Panc1 (cell line): ENCODE measurements at regions not wholly inside any gene's neighbourhood (a gene's known extent, or its start where the extent isn't known, plus 50 kb on each side); places are given as distances from the start of the nearest gene placed in this dataset.
A peak's percentile ranks its signal among the peaks of the same experiment; 100 is the strongest.

Experiments used
- ATAC-seq: fragments of 200-7000 bp; cut with Tn5 transposase; 2 replicates; pipeline ENCODE4 v1.9.1; 2020; ENCODE audit warnings: mild to moderate bottlenecking, moderate library complexity
- BruUV-seq: library from RNA; stranded (reverse); fragments of 400-500 nt; replicated peaks from 2 replicates; lab custom pipeline; 2021; lab: Mats Ljungman, UMichigan
- CTCF ChIA-PET: fragments of 300-600 bp; sonication (Branson Sonifier 250); formaldehyde crosslinking; loops from one replicate; lab custom pipeline; 2022; ENCODE audit warnings: antibody characterized with exemption; lab: Charles Lee
- POLR2A ChIA-PET: fragments of 300-600 bp; sonication (Branson Sonifier 250); formaldehyde crosslinking; loops from one replicate; lab custom pipeline; 2022; ENCODE audit warnings: antibody characterized with exemption; lab: Charles Lee
- DNase-seq: peaks from one replicate; pipeline ENCODE4 v3.0.0-alpha.2; 2010; ENCODE audit warnings: low read depth, low spot score
- H3K27ac ChIP-seq: 2 replicates; pipeline ENCODE4 v1.5.1; 2011; ENCODE audit warnings: mild to moderate bottlenecking, low read length, inconsistent platforms
- H3K27me3 ChIP-seq: fragments of 200-500 bp; sonication (Bioruptor generic); 2 replicates; pipeline ENCODE4 v1.6.0; 2014; ENCODE audit warnings: low read length, inconsistent platforms; ENCODE audit not compliant: control insufficient read depth, insufficient read depth
- H3K36me3 ChIP-seq: fragments of 200-500 bp; sonication (Bioruptor generic); 2 replicates; pipeline ENCODE4 v1.5.1; 2014; ENCODE audit warnings: inconsistent platforms, mild to moderate bottlenecking, low read length, moderate library complexity; ENCODE audit not compliant: control insufficient read depth, insufficient read depth
- H3K4me1 ChIP-seq: 2 replicates; pipeline ENCODE4 v1.5.1; 2011; ENCODE audit warnings: inconsistent platforms, mild to moderate bottlenecking, low read length, moderate library complexity; ENCODE audit not compliant: control insufficient read depth, insufficient read depth
- H3K4me3 ChIP-seq, 2 experiments: 2 replicates each; pipeline ENCODE4 v1.5.1; 2011 to 2012; ENCODE audit warnings: low read depth in 2 of 2, low read length in 2 of 2, mild to moderate bottlenecking in 2 of 2, inconsistent platforms in 1 of 2, moderate library complexity in 1 of 2
- H3K9me3 ChIP-seq: fragments of 200-500 bp; sonication (Bioruptor generic); 2 replicates; pipeline ENCODE4 v1.5.1; 2014; ENCODE audit warnings: low read depth, mild to moderate bottlenecking, inconsistent platforms, low read length, moderate library complexity; ENCODE audit not compliant: control insufficient read depth, insufficient read depth
- POLR2AphosphoS5 ChIP-seq: IDR thresholded peaks from 2 replicates; pipeline ENCODE4 v1.6.1; 2012; ENCODE audit warnings: mild to moderate bottlenecking, low read depth, low read length, moderate library complexity
- SIN3A ChIP-seq: IDR thresholded peaks from 2 replicates; pipeline ENCODE4 v1.6.1; 2012; ENCODE audit warnings: low read depth, mild to moderate bottlenecking, low read length, moderate library complexity, borderline replicate concordance; ENCODE audit not compliant: insufficient read depth
- TCF7L2 ChIP-seq: IDR thresholded peaks from 2 replicates; pipeline ENCODE4 v1.6.1; 2011; ENCODE audit warnings: mild to moderate bottlenecking, low read depth, low read length, inconsistent platforms
- in situ Hi-C: cut with HindIII; loops from 2 replicates; pipeline ENCODE4 v1.10.0; 2016; ENCODE audit warnings: low sequenced_read_pairs, low pct_unique_long_range_greater_than_20kb
- intact Hi-C: fragments of 100-400 bp; cut with micrococcal nuclease; formaldehyde crosslinking; loops from one replicate; pipeline ENCODE4 v1.10.0; 2022; ENCODE audit not compliant: unreplicated experiment
- TF ChIP-seq, protein P1 (sequence below): fragments of 450-650 bp; IDR thresholded peaks from 2 replicates; pipeline ENCODE4 v1.5.1; 2017; ENCODE audit warnings: mild to moderate bottlenecking
- TF ChIP-seq, protein P2 (sequence below), 2 experiments: IDR thresholded peaks; 2 replicates each; pipeline ENCODE4 v1.6.1; 2011 to 2012; ENCODE audit warnings: low read depth in 2 of 2, control low read depth in 1 of 2, low read length in 1 of 2, mild to moderate bottlenecking in 1 of 2, moderate library complexity in 1 of 2; ENCODE audit not compliant: insufficient read depth in 1 of 2

DNA sequence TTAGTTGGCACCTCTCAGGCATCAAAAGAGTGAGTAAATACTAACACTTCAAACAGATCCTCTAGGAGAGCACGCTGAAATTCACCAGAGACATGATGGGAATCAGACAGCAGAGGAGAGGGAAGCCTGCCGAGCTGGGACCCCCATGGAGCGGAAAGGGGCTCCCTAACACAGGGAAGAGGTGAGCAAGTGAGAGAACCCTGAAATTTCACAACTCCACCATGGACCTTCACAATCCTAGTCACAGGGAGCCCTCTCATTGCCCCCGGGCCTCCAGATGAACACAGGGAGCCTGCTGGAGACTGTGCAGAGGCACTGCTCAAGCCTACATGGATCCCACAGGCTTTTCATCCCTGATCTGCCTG, 59.2 kb upstream of the ANTXRL start:
- CTCF ChIA-PET = interaction anchor here (1.1 kb wide), 1 partner anchor 192 kb away, joined by 3 read pairs; no protein-coding TSS in a partner anchor
- DNase-seq (no peak), ATAC-seq (peak; percentile 28)
- intact Hi-C loops = no loop called here
- POLR2A ChIA-PET = no interaction called here
- H3K4me1 ChIP-seq = peaks cover 7% of the 10 kb centered on the region; the same call in 1 of the 2 replicates
- no peaks in the 10 kb centered on the region for H3K9me3 ChIP-seq
- TF ChIP-seq POLR2AphosphoS5 (no peak), TCF7L2 (no peak), SIN3A (no peak)
- TF ChIP-seq, protein P1, sequence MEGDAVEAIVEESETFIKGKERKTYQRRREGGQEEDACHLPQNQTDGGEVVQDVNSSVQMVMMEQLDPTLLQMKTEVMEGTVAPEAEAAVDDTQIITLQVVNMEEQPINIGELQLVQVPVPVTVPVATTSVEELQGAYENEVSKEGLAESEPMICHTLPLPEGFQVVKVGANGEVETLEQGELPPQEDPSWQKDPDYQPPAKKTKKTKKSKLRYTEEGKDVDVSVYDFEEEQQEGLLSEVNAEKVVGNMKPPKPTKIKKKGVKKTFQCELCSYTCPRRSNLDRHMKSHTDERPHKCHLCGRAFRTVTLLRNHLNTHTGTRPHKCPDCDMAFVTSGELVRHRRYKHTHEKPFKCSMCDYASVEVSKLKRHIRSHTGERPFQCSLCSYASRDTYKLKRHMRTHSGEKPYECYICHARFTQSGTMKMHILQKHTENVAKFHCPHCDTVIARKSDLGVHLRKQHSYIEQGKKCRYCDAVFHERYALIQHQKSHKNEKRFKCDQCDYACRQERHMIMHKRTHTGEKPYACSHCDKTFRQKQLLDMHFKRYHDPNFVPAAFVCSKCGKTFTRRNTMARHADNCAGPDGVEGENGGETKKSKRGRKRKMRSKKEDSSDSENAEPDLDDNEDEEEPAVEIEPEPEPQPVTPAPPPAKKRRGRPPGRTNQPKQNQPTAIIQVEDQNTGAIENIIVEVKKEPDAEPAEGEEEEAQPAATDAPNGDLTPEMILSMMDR = no peak
- TF ChIP-seq, protein P2, sequence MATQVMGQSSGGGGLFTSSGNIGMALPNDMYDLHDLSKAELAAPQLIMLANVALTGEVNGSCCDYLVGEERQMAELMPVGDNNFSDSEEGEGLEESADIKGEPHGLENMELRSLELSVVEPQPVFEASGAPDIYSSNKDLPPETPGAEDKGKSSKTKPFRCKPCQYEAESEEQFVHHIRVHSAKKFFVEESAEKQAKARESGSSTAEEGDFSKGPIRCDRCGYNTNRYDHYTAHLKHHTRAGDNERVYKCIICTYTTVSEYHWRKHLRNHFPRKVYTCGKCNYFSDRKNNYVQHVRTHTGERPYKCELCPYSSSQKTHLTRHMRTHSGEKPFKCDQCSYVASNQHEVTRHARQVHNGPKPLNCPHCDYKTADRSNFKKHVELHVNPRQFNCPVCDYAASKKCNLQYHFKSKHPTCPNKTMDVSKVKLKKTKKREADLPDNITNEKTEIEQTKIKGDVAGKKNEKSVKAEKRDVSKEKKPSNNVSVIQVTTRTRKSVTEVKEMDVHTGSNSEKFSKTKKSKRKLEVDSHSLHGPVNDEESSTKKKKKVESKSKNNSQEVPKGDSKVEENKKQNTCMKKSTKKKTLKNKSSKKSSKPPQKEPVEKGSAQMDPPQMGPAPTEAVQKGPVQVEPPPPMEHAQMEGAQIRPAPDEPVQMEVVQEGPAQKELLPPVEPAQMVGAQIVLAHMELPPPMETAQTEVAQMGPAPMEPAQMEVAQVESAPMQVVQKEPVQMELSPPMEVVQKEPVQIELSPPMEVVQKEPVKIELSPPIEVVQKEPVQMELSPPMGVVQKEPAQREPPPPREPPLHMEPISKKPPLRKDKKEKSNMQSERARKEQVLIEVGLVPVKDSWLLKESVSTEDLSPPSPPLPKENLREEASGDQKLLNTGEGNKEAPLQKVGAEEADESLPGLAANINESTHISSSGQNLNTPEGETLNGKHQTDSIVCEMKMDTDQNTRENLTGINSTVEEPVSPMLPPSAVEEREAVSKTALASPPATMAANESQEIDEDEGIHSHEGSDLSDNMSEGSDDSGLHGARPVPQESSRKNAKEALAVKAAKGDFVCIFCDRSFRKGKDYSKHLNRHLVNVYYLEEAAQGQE (IDR thresholded peaks at IDR 0.05; ENCODE audit: insufficient read depth in 1 of 2, low read depth in 2 of 2, low read length in 1 of 2) = no peak
- H3K27ac ChIP-seq = no peak overlapping the region
- no peak overlapping the region for H3K4me3 ChIP-seq
- in situ Hi-C loops = no loop called here
- no TSS peak for BruUV-seq
- no peaks in the 10 kb centered on the region for H3K36me3 ChIP-seq
- no peaks in the 10 kb centered on the region for H3K27me3 ChIP-seq

DNA sequence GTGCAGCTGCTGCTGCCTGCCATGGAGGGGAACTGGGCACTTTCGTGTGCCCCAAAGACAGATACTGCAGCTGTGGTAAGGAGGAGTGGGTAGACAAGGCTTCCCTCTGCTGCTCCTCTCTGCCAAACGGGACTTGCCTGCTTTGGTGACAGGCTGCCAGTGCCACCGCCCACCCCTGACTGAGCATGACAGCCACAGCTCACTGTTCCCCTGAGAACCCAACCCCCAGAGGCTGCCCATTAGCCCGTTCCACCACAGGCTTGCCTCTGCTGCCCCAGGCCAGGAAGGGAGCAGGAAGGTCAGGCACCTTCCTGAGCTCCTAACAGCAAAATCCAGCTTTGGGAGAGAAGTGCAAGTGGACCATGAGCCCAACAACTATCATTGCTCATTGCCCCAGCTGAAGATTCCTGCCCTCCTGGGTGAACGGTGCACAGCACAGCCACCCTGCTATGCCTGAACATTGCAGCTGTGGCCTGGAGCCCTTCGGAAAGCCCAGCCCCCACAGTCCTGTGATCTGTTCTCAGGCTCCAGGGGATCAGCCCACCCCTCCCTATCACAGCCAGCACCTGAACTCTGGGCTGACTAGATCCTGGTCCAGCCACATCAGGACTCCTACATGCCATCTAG, 58.7 kb upstream of the ANTXRL start:
- intact Hi-C loops = no loop called here

More for the DNA sequence above, 58.7 kb upstream of the ANTXRL start:
- peaks cover 7% of the 10 kb centered on the region; the same call in 1 of the 2 replicates for H3K4me1 ChIP-seq
- no peak overlapping the region for H3K27ac ChIP-seq
- DNase-seq (no peak), ATAC-seq (peak; percentile 66)
- no peak overlapping the region for H3K4me3 ChIP-seq
- POLR2A ChIA-PET = no interaction called here
- no peak for TF ChIP-seq TCF7L2
- TF ChIP-seq, protein P2 (IDR thresholded peaks at IDR 0.05; ENCODE audit: insufficient read depth in 1 of 2, low read depth in 2 of 2, low read length in 1 of 2) = no peak
- TF ChIP-seq, protein P1 = no peak
- CTCF ChIA-PET = interaction anchor here (0.7 kb wide), 1 partner anchor 10 kb away, joined by 3 read pairs; no protein-coding TSS in a partner anchor
- in situ Hi-C loops = no loop called here
- no peaks in the 10 kb centered on the region for H3K27me3 ChIP-seq
- no peaks in the 10 kb centered on the region for H3K9me3 ChIP-seq
- no TSS peak for BruUV-seq
- no peaks in the 10 kb centered on the region for H3K36me3 ChIP-seq
